ENCODE measurements at regions not wholly inside any gene's neighbourhood (a gene's known extent, or its start where the extent isn't known, plus 50 kb on each side); places are given as distances from the start of the nearest gene placed in this dataset.

GRCh38 chr2:10987439-10987838, 75.7 kb downstream of the KCNF1 start:
- POLR2A ChIA-PET (ENCODE audit: unreplicated experiment), result no interaction called here
- Histone ChIP-seq H3K56ac (ENCODE audit: extremely low read depth, insufficient read depth, low read length) (no peak overlapping the region), H3K18ac (ENCODE audit: low read depth, low read length) (no peak overlapping the region), H2BK15ac (ENCODE audit: low read depth, low read length) (no peak overlapping the region), H3K23ac (ENCODE audit: low read depth, low read length) (no peak overlapping the region), H4K8ac (ENCODE audit: low read depth in 2 of 2, low read length in 2 of 2) (no peak overlapping the region), H3K36me3 (ENCODE audit: control insufficient read depth, insufficient read depth, low read length) (no peaks in the 10 kb centered on the region), H3K14ac (replicated peaks; ENCODE audit: low read depth, low read length) (0 out of 2 replicates have a peak overlapping the region, but pooled peaks have one; percentile 10), H3K9me1 (ENCODE audit: insufficient read depth, low read length) (peaks cover 6% of the 10 kb centered on the region; the same call in 1 of the 2 replicates), H3K9ac (ENCODE audit: low read depth, low read length) (no peak overlapping the region), H3K4me3 (ENCODE audit: insufficient read depth, low read depth, low read length) (no peak overlapping the region), H4K91ac (ENCODE audit: insufficient read depth, low read depth, low read length) (no peak overlapping the region), H2BK20ac (ENCODE audit: low read depth, low read length) (no peak overlapping the region), H2AFZ (replicated peaks; ENCODE audit: low read length, poor library complexity) (no peak overlapping the region), H3K9me3 (ENCODE audit: control insufficient read depth, insufficient read depth, low read length) (no peaks in the 10 kb centered on the region), H3K4ac (ENCODE audit: low read depth, low read length) (no peak overlapping the region), H3K4me2 (ENCODE audit: low read depth, low read length) (no peak overlapping the region), H2AK5ac (ENCODE audit: low read depth, low read length) (no peak overlapping the region), H4K20me1 (ENCODE audit: insufficient read depth, low read length) (no peaks in the 10 kb centered on the region), H3K79me1 (ENCODE audit: low read depth in 1 of 2, low read length in 2 of 2) (no peaks in the 10 kb centered on the region), H4K5ac (ENCODE audit: low read depth, low read length) (no peak overlapping the region), H2AK9ac (replicated peaks; ENCODE audit: low read depth, low read length, poor library complexity) (no peak overlapping the region), H2BK120ac (ENCODE audit: low read depth, low read length) (no peak overlapping the region), H2BK5ac (ENCODE audit: low read depth, low read length, poor library complexity, severe bottlenecking) (no peak overlapping the region), H3K27me3 (ENCODE audit: control insufficient read depth, insufficient read depth, low read length) (no peaks in the 10 kb centered on the region; the same call in 1 of the 2 replicates), H3K4me1 (ENCODE audit: control insufficient read depth, insufficient read depth, low read length) (peaks cover 9% of the 10 kb centered on the region; the same call in 1 of the 2 replicates), H3K27ac (ENCODE audit: insufficient read depth, low read length) (no peak overlapping the region)
- DNase-seq (no peak), ATAC-seq (ENCODE audit: low read depth) (no peak)
- WGBS, 2 experiments (ENCODE audit: extremely low coverage in 2 of 2, insufficient read length in 1 of 2), result 86% methylated on average over 1 of the region's 2 CpGs; no CpG with 5 or more reads in 1 of the 2 experiments
- BruUV-seq (replicated peaks), result no TSS peak
- intact Hi-C loops (cut with micrococcal nuclease) (no loop called here), dilution Hi-C loops (cut with HindIII; ENCODE audit: low sequenced_read_pairs, unreplicated experiment) (no loop called here), in situ Hi-C loops (cut with MboI; ENCODE audit: low sequenced_read_pairs) (no loop called here)
- no peak for TF ChIP-seq NFE2L2 (IDR thresholded peaks at IDR 0.05; ENCODE audit: low read depth, low read length)
- no peak for TF ChIP-seq CHD1 (IDR thresholded peaks at IDR 0.05; ENCODE audit: low read depth, low read length)
- CTCF ChIA-PET, result no interaction called here
